ENCODE measurements at regions not wholly inside any gene's neighbourhood (a gene's known extent, or its start where the extent isn't known, plus 50 kb on each side); places are given as distances from the start of the nearest gene placed in this dataset.
A peak's percentile ranks its signal among the peaks of the same experiment; 100 is the strongest.

- Histone ChIP-seq H3K27ac (no peak overlapping the region), H3K27me3 (peaks cover 0 to 14% of the 10 kb centered on the region in 2 donors), H3K4me1 (peaks cover 0 to 3% of the 10 kb centered on the region in 2 donors), H3K9me3 (no peaks in the 10 kb centered on the region), H3K36me3 (no peaks in the 10 kb centered on the region), H3K4me3 (no peak overlapping the region)
- DNase-seq: no peak
- no peak for TF ChIP-seq CTCF (IDR thresholded peaks at IDR 0.05)
- ATAC-seq: no peak
- intact Hi-C loops (cut with DNase I): no loop called here
These were observed 156.0 kb downstream of the KATNAL1 start for GRCh38 chr13:30151388-30151787.

- DNase-seq: no peak
- no peak for TF ChIP-seq CTCF (IDR thresholded peaks at IDR 0.05)
- Histone ChIP-seq H3K9me3 (no peaks in the 10 kb centered on the region), H3K4me3 (no peak overlapping the region), H3K4me1 (peaks cover 0 to 3% of the 10 kb centered on the region in 2 donors), H3K36me3 (no peaks in the 10 kb centered on the region), H3K27ac (peak overlapping the region in 1 of 2 donors; percentile 41), H3K27me3 (peaks cover 0 to 5% of the 10 kb centered on the region in 2 donors)
- intact Hi-C loops (cut with DNase I): no loop called here
- no peak for ATAC-seq
These were observed 158.1 kb downstream of the KATNAL1 start for GRCh38 chr13:30149248-30149647.

- H3K36me3 ChIP-seq: no peaks in the 10 kb centered on the region
- TF ChIP-seq CTCF (IDR thresholded peaks at IDR 0.05): no peak
- peaks cover 0 to under 1% of the 10 kb centered on the region in 2 donors for H3K27me3 ChIP-seq
- ATAC-seq: no peak
- peaks cover 0 to 3% of the 10 kb centered on the region in 2 donors for H3K4me1 ChIP-seq
- peaks cover 0 to 4% of the 10 kb centered on the region in 2 donors for H3K9me3 ChIP-seq
- no peak overlapping the region for H3K4me3 ChIP-seq
- DNase-seq: no peak
- intact Hi-C loops (cut with DNase I): no loop called here
- peak overlapping the region in 1 of 2 donors; percentile 41 for H3K27ac ChIP-seq
These were observed 158.6 kb downstream of the KATNAL1 start for GRCh38 chr13:30148786-30149185.

- Histone ChIP-seq H3K27me3 (no peaks in the 10 kb centered on the region), H3K4me1 (peaks cover 1 to 3% of the 10 kb centered on the region in 2 donors), H3K27ac (peak overlapping the region in 1 of 2 donors; percentile 41), H3K9me3 (peaks cover 0 to 5% of the 10 kb centered on the region in 2 donors), H3K36me3 (no peaks in the 10 kb centered on the region), H3K4me3 (no peak overlapping the region)
- ATAC-seq (peak; percentile 42), DNase-seq (no peak)
- intact Hi-C loops (cut with DNase I): no loop called here
- no peak for TF ChIP-seq CTCF (IDR thresholded peaks at IDR 0.05)
These were observed 159.1 kb downstream of the KATNAL1 start for GRCh38 chr13:30148171-30148754.

GRCh38 chr13:30147421-30147820, 159.9 kb downstream of the KATNAL1 start:
- peaks cover 6 to 10% of the 10 kb centered on the region in 2 donors for H3K4me1 ChIP-seq
- H3K36me3 ChIP-seq: no peaks in the 10 kb centered on the region
- no peak for DNase-seq
- H3K4me3 ChIP-seq: no peak overlapping the region
- no peak for TF ChIP-seq CTCF (IDR thresholded peaks at IDR 0.05)
- intact Hi-C loops (cut with DNase I): no loop called here
- H3K27me3 ChIP-seq: no peaks in the 10 kb centered on the region
- peaks cover 0 to 5% of the 10 kb centered on the region in 2 donors for H3K9me3 ChIP-seq
- ATAC-seq: no peak
- H3K27ac ChIP-seq: peak overlapping the region in 1 of 2 donors; percentile 13

All from left lung (tissue), 4 donors.